Heart right ventricle (tissue), 16 donors: ENCODE measurements at regions not wholly inside any gene's neighbourhood (a gene's known extent, or its start where the extent isn't known, plus 50 kb on each side); places are given as distances from the start of the nearest gene placed in this dataset.

ENCODE experiments used
- ATAC-seq, 8 donors: fragments of 200-7000 bp; cut with Tn5 transposase; one replicate each; pipeline ENCODE4 v1.9.1; 2020; ENCODE audit warnings: mild to moderate bottlenecking in 8 of 8, moderate library complexity in 8 of 8, moderate number of reproducible peaks in 1 of 8
- DNase-seq, 2 donors: peaks; one replicate each; pipeline ENCODE4 v3.0.0-alpha.2; 2020
- H3K27ac ChIP-seq, 10 donors: fragments of 200-600 bp; sonication (generic) in 2 of 10; one replicate each; pipeline versions ENCODE4 v1.5.0 to v1.8.0; 2020 to 2022; ENCODE audit warnings: mild to moderate bottlenecking in 3 of 10
- H3K27me3 ChIP-seq, 7 donors: fragments of 200-600 bp; one replicate each; pipeline ENCODE4 v1.8.0; 2021 to 2022; ENCODE audit warnings: mild to moderate bottlenecking in 2 of 7
- H3K36me3 ChIP-seq, 9 donors: fragments of 200-600 bp; sonication (generic) in 1 of 9; one replicate each; pipeline versions ENCODE4 v1.5.0 to v1.8.0; 2020 to 2022; ENCODE audit warnings: mild to moderate bottlenecking in 2 of 9
- H3K4me1 ChIP-seq, 9 donors: fragments of 200-600 bp; sonication (generic) in 1 of 9; one replicate each; pipeline versions ENCODE4 v1.5.0 to v1.8.0; 2020 to 2022; ENCODE audit warnings: mild to moderate bottlenecking in 4 of 9
- H3K4me3 ChIP-seq, 10 donors: fragments of 200-600 bp; sonication (generic) in 2 of 10; one replicate each; pipeline versions ENCODE4 v1.5.0 to v1.8.0; 2020 to 2022; ENCODE audit warnings: mild to moderate bottlenecking in 7 of 10, moderate library complexity in 2 of 10
- H3K9me3 ChIP-seq, 11 donors: fragments of 200-600 bp in 10 of 11; sonication (generic) in 2 of 11; one replicate each; pipeline versions ENCODE4 v1.5.0 to v1.8.0; 2013 to 2022; ENCODE audit warnings: mild to moderate bottlenecking in 2 of 11, control low read depth in 1 of 11, moderate library complexity in 1 of 11
- WGBS, 2 donors: extraction: QIAGEN DNeasy Blood & Tissue Kit; methylation state at CpG; one replicate each; pipeline ENCODE4 v1.1.7; 2013; ENCODE audit warnings: inconsistent platforms in 1 of 2; 5-methylcytosine and 5-hydroxymethylcytosine counted together
- intact Hi-C, 10 donors: fragments of 100-400 bp; cut with DNase I; formaldehyde crosslinking; loops; one replicate each; pipeline versions ENCODE4 v1.11.1 to v1.14.2; 2022
- TF ChIP-seq, protein P1 (sequence below), 9 donors: fragments of 200-600 bp; sonication (generic) in 2 of 9; IDR thresholded peaks; one replicate each; pipeline versions ENCODE4 v1.5.0 to v1.8.0; 2021 to 2022; ENCODE audit warnings: antibody characterized with exemption in 9 of 9, mild to moderate bottlenecking in 5 of 9, moderate library complexity in 1 of 9
- donor health status: Arrhythmogenic right ventricular cardiomyopathy.
- donor health status: ischemic (EF 13 %, LVEDD 7.1; RV severe dilation, severe dysfunction).
- donor health status: healthy with polysubstance abuse.
- donor health status: DM: no; HTN: yes; CAD: no.
- donor health status: DM: no; HTN: no; CAD: no.
- donor health status: ischemic (EF 25% LVEDD 6.9; RV normal size, moderate dysfunction).
- donor health status: ischemic (EF 25% LVEDD 5.7; RV mildly dilated, moderate dysfunction).
- donor health status: healthy.
- donor health status: DM: yes; HTN: yes; CAD: no.
- donor health status: Ischemic cardiomyopathy.
- donor health status: ischemic (EF 35%, LVEDD 5.7; RV mildly dilated, moderate dysfunction).
- donor health status: nonischemic (EF 11% LVEDD 7.7; RV severe dilation, severe dysfunction).
- donor health status: DM: yes; HTN: yes; CAD: no.
- donor health status: PGD.
- donor health status: ischemic (EF 29% LVEDD 5.4; RV normal size, mild dysfunction).
- donor health status: nonischemic (EF 23%, LVEDD 6.1; RV moderate dilation, normal function).

DNA sequence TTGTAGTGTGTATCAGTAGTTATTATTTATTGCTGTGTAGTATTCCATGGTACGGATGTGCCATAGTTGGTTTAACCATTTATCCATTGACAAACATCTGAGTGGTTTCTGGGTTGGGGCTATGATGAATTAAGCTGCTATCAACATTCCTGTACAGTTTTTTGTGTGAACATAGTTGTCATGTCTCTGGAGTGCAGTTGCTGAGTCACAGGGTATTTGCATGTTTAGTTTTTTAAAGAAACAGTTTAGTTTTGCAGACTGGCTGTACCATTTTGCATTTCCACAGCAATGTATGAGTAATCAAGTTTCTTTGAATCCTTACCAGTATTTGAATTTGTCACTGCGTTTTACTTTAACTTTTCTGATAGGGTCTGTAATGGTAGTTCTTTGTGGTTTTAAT lies 516.7 kb upstream of the CELF2 start:
- Histone ChIP-seq H3K9me3 (peaks cover 0 to 14% (median 0%) of the 10 kb centered on the region in 11 donors), H3K27me3 (no peaks in the 10 kb centered on the region), H3K4me1 (peaks cover 0 to 17% (median 0%) of the 10 kb centered on the region in 9 donors), H3K36me3 (no peaks in the 10 kb centered on the region), H3K4me3 (no peak overlapping the region), H3K27ac (no peak overlapping the region)
- no peak for DNase-seq
- ATAC-seq, result no peak
- WGBS, 2 donors, result 96 to 99% methylated on average over 2 of the region's 2 CpGs
- intact Hi-C loops, result no loop called here
- TF ChIP-seq, protein P1, sequence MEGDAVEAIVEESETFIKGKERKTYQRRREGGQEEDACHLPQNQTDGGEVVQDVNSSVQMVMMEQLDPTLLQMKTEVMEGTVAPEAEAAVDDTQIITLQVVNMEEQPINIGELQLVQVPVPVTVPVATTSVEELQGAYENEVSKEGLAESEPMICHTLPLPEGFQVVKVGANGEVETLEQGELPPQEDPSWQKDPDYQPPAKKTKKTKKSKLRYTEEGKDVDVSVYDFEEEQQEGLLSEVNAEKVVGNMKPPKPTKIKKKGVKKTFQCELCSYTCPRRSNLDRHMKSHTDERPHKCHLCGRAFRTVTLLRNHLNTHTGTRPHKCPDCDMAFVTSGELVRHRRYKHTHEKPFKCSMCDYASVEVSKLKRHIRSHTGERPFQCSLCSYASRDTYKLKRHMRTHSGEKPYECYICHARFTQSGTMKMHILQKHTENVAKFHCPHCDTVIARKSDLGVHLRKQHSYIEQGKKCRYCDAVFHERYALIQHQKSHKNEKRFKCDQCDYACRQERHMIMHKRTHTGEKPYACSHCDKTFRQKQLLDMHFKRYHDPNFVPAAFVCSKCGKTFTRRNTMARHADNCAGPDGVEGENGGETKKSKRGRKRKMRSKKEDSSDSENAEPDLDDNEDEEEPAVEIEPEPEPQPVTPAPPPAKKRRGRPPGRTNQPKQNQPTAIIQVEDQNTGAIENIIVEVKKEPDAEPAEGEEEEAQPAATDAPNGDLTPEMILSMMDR (IDR thresholded peaks at IDR 0.05), result no peak

DNA sequence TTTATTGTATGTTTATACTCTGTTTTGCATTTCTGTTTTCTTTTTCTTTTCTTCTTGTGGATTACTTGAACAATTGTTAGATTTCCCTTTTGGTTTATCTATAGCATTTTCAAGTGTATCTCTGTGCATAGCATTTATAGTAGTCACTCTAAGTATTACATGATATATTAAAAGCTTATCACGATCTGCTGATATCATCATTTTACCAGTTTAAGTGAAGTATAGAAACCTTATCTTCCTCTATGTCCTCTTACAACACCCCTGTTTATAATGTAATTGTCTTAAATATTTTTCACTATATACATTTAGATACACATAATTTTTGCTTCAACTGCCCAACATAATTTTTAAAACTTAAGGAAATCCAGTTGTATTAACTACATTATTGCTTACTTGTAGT lies 513.9 kb upstream of the CELF2 start:
- TF ChIP-seq, protein P1 (IDR thresholded peaks at IDR 0.05), result no peak

DNA sequence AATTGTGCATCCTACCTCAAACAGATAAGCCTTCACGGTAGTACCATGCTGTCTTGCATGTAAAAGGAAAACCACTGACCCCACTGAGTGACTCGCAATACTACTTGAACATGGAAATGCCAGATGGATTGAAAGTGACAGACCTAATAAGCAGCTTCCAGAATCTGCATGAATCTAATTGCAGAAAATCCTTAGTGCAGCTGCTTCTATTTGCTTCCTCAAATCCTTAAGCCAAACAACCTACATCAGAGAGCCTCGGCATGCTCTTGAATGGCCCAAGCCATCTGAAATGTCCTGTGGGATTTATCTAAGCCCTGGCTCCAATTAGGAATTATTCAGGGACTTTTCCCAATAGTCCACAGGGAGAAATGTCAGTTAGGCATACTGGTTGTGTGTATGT lies 509.5 kb upstream of the CELF2 start:
- Histone ChIP-seq H3K27me3 (no peaks in the 10 kb centered on the region), H3K9me3 (peaks cover 0 to 5% (median 0%) of the 10 kb centered on the region in 11 donors), H3K27ac (no peak overlapping the region), H3K4me1 (no peaks in the 10 kb centered on the region), H3K36me3 (no peaks in the 10 kb centered on the region), H3K4me3 (no peak overlapping the region)
- DNase-seq (no peak), ATAC-seq (no peak)
- TF ChIP-seq, protein P1 (IDR thresholded peaks at IDR 0.05), result no peak
- intact Hi-C loops, result no loop called here
- WGBS, 2 donors, result 81 to 84% methylated on average over 3 of the region's 3 CpGs

More for the DNA sequence above, 513.9 kb upstream of the CELF2 start:
- Histone ChIP-seq H3K36me3 (no peaks in the 10 kb centered on the region), H3K4me3 (no peak overlapping the region), H3K9me3 (peaks cover 0 to 14% (median 0%) of the 10 kb centered on the region in 11 donors), H3K27me3 (no peaks in the 10 kb centered on the region), H3K27ac (no peak overlapping the region), H3K4me1 (peaks cover 0 to 14% (median 0%) of the 10 kb centered on the region in 9 donors)
- no peak for DNase-seq
- intact Hi-C loops, result no loop called here
- ATAC-seq, result no peak
- WGBS, 2 donors, result 64 to 71% methylated on average over 1 of the region's 1 CpG

DNA sequence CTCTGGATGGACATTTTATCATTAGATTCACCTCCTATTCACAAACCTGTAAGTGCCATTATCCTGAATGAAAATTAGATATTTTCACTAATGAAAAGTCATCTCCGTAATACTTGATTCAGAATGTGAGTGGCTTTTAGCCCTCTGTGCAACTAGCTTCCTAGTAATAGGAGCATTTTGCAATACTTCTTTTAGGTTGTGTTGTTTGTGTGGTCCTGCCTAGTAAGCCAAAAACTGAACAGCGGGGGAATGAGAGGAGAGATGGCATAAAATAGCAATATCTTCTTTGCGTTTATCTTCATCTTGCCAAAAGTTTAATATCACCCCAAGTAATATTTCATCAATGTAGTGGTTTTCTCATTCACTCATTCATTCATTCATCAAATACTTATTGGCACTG lies 507.5 kb upstream of the CELF2 start:
- no peak overlapping the region for H3K27ac ChIP-seq
- no peaks in the 10 kb centered on the region for H3K36me3 ChIP-seq
- peaks cover 0 to 5% (median 0%) of the 10 kb centered on the region in 11 donors for H3K9me3 ChIP-seq
- TF ChIP-seq, protein P1 (IDR thresholded peaks at IDR 0.05), result no peak
- H3K27me3 ChIP-seq, result no peaks in the 10 kb centered on the region
- WGBS, 2 donors, result 94 to 96% methylated on average over 3 of the region's 3 CpGs
- ATAC-seq, result no peak
- DNase-seq, result no peak
- intact Hi-C loops, result no loop called here
- H3K4me3 ChIP-seq, result no peak overlapping the region
- no peaks in the 10 kb centered on the region for H3K4me1 ChIP-seq
